NT2/D1 (cell line): ENCODE measurements at regions not wholly inside any gene's neighbourhood (a gene's known extent, or its start where the extent isn't known, plus 50 kb on each side); places are given as distances from the start of the nearest gene placed in this dataset.

Experiments
- SUZ12 ChIP-seq: IDR thresholded peaks from 2 replicates; pipeline ENCODE4 v1.6.1; 2011; ENCODE audit not compliant: insufficient read length, insufficient read depth; ENCODE audit errors: extremely low read depth
- YY1 ChIP-seq: IDR thresholded peaks from 2 replicates; pipeline ENCODE4 v1.6.1; 2011; ENCODE audit not compliant: insufficient read length, insufficient read depth
- ZNF274 ChIP-seq: IDR thresholded peaks from 2 replicates; pipeline ENCODE4 v1.6.1; 2011; ENCODE audit warnings: mild to moderate bottlenecking, low read depth, low read length

DNA sequence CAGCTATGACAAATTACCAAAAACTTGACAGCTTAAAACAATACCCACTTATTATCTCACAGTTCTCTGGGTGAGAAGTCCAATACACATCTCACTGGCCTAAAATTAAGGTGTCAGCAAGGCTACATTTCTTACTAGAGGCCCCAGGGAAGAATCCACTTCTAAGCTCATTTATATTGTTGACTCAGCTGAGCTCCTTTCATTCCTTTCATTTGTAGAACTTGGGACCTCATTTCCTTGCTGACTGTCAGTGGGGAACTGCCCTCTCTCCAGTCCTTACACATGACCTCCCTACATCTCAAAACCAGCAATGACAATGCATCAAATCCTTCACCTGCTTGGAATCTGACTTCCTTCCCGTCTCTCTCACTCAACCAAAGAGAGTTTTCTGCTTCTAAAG lies 240.3 kb downstream of the IPMK start:
- TF ChIP-seq YY1 (no peak), ZNF274 (no peak), SUZ12 (no peak)
